GM12864 (cell line): ENCODE measurements at regions not wholly inside any gene's neighbourhood (a gene's known extent, or its start where the extent isn't known, plus 50 kb on each side); places are given as distances from the start of the nearest gene placed in this dataset.

Source experiments
- DNase-seq: peaks from one replicate; pipeline ENCODE4 v3.0.0-alpha.2; 2011; ENCODE audit warnings: low read depth
- H3K4me3 ChIP-seq: 2 replicates; pipeline ENCODE4 v1.5.1; 2011; ENCODE audit warnings: mild to moderate bottlenecking, low read depth, low read length, control low read depth
- TF ChIP-seq, protein P1 (sequence below): IDR thresholded peaks from 2 replicates; pipeline ENCODE4 v1.5.1; 2011; ENCODE audit warnings: low read depth, mild to moderate bottlenecking, moderate library complexity, low read length, control low read depth, inconsistent platforms; ENCODE audit errors: missing control alignments

DNA sequence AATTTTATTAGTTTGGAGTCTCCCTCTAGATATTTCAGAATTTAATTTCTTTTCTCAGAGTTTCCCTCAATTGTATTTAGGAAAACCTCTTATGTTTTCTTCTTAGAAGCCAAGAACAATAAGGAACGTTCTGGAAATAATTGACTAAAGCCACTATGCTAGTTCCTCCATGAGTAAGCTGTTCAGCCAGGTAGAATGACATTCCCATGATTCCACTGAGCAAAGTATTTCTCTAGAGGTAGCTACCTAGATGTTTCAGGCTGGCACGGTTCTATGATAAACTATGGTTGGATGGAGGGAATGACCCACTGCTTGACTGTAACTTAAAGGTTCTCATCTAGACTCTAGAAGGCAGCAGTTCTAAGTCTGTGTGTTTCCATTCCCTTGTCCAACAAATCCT lies 62.4 kb downstream of the CLDN17 start:
- H3K4me3 ChIP-seq, result no peak overlapping the region
- TF ChIP-seq, protein P1, sequence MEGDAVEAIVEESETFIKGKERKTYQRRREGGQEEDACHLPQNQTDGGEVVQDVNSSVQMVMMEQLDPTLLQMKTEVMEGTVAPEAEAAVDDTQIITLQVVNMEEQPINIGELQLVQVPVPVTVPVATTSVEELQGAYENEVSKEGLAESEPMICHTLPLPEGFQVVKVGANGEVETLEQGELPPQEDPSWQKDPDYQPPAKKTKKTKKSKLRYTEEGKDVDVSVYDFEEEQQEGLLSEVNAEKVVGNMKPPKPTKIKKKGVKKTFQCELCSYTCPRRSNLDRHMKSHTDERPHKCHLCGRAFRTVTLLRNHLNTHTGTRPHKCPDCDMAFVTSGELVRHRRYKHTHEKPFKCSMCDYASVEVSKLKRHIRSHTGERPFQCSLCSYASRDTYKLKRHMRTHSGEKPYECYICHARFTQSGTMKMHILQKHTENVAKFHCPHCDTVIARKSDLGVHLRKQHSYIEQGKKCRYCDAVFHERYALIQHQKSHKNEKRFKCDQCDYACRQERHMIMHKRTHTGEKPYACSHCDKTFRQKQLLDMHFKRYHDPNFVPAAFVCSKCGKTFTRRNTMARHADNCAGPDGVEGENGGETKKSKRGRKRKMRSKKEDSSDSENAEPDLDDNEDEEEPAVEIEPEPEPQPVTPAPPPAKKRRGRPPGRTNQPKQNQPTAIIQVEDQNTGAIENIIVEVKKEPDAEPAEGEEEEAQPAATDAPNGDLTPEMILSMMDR, result no peak
- no peak for DNase-seq

DNA sequence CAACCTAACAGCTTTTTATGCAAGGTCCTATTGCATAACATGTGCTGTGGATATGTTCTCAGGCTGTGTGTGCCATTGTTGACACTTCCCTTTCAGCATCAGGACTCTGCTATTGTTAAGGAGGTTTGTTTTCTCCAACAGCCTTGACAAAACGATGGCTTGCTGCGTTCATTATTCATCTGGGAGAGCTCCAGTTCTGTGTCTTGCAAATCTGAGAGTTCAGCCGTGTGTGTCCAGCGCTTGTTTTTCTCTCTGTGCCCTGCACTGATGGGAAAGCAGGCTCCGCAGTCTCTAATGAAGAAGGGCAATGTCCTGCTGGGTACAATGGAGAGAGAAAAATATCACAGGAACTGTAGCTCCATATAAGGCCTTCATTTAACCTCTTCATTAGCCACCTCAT lies 63.7 kb downstream of the CLDN17 start:
- DNase-seq, result no peak
- TF ChIP-seq, protein P1, result no peak
- no peak overlapping the region for H3K4me3 ChIP-seq

DNA sequence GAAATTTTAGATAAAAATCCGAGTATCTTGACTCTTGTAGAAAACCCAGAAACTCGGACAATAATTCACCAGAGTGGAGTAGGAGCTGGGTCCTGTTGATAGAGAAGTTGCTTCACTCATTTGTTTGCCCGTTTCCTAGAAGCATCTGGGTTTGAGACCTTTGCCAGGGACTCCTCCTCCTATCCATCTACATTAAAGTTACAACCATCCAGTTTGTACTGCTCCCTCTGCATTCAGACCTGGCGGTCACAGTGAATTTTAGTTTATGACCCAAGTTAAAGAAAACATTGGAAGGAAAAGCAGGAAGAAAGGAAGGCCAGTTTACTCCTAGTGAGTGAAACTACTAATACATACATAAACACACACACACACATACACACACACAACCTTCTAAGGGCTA lies 64.6 kb downstream of the CLDN17 start:
- H3K4me3 ChIP-seq, result no peak overlapping the region
- TF ChIP-seq, protein P1, result no peak
- no peak for DNase-seq

DNA sequence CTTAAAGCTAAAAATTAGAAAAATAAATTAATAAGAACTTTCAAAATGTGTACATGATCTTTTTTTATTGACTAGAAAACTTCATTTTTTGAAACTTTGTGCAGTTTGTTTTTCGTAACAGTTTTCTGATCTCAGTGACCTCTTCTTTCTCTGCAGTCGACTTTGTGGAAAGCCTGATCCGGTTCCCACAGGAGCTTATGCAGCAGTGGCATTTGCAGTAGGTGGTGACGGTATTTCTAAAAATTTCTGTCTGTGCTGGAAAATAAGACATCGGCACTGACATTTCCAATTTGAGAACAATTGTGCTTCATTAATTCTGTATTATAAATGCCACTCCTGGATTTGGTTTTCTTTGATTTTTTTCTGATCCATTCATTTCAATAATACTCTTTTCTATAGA lies 68.8 kb downstream of the CLDN17 start:
- no peak overlapping the region for H3K4me3 ChIP-seq
- DNase-seq, result no peak
- TF ChIP-seq, protein P1, result no peak

DNA sequence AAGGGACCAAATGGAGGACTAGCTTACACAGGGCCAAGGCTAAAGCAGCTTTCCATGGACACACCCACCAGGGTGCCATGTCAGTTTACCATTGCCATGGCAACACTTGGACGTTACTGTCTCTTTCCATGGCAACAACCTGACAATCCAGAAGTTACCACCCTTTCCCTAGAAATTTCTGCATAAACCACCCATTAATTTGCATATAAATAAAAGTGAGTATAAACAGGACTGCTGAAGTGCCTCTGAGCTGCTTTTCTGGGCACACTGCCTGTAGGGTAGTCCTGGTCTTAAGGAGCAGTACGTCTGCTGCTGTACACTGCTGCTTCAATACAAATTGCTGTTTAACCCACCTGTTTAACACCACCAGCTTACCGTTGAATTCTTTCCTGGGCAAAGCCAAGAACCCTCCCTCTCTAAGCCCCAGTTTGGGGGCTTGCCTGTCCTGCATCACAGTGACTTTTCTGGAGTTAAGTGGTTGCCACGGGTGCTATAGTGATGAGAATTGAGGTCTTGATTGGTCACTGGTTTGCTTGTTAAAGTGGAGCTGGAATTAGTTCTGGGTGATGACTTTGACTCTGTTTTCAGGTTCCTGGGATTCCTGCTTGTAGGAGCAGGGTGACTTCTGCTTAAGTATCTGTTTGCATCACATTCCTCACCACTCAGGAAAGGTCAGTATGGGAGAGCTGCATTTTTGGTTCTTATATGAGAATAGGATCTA lies 83.2 kb downstream of the CLDN17 start:
- DNase-seq, result no peak
- no peak overlapping the region for H3K4me3 ChIP-seq
- TF ChIP-seq, protein P1, result no peak

DNA sequence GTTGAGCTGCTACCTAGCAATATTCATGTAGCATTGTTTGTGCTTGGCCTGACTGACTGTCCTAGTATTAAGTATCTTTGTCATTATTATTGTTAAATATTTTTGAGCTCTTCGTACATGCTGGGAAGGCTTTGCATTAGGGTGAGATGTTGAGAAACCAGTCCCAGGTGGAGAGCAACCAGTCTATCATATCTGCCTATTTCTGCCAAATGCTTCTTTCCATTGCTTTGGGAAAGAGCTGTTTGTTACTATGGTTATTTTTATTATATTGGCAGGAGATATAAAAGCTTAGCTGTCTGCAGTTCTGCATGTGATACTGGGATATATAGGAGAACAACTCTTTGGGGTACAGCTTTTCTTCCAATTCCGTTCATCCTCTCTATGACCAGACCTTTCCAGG lies 85.1 kb downstream of the CLDN17 start:
- no peak overlapping the region for H3K4me3 ChIP-seq
- no peak for DNase-seq
- TF ChIP-seq, protein P1, result no peak

DNA sequence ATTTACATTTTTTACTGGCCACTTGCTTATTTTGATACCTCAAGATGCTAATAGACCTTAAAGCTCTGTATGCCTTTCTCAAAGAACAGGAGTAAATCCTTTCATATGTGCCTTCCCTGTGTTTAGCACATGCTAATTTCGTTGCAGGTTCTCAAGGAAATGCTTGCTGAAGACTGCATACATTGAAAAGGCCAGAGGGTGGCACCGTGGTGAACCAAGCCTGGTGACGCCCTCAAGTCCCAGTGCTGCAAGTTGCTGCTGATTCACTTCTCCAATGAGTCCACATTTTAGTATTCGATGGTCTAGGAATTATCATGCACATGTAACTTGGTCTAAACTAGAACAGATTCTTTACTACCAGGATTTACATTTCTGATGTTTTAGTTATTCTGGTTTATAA lies 94.1 kb downstream of the CLDN17 start:
- H3K4me3 ChIP-seq, result no peak overlapping the region
- no peak for DNase-seq
- TF ChIP-seq, protein P1, result no peak
